Common myeloid progenitor, CD34-positive (primary cell): ENCODE measurements at regions not wholly inside any gene's neighbourhood (a gene's known extent, or its start where the extent isn't known, plus 50 kb on each side); places are given as distances from the start of the nearest gene placed in this dataset.

Experiments
- CTCF ChIA-PET: fragments of 350-600 bp; sonication (Branson Sonifier 250); formaldehyde crosslinking; loops from one replicate; lab custom pipeline; 2021; ENCODE audit warnings: antibody characterized with exemption; lab: Charles Lee
- POLR2A ChIA-PET: fragments of 350-600 bp; sonication (Branson Sonifier 250); formaldehyde crosslinking; loops from one replicate; lab custom pipeline; 2021; ENCODE audit warnings: antibody characterized with exemption; lab: Charles Lee
- DNase-seq, 3 donors: peaks; one replicate each; pipeline versions ENCODE4 v3.0.0 to v3.0.0-alpha.2; 2013
- H3K27ac ChIP-seq, 2 experiments: 1 replicate in 1 of 2; 2 replicates in 1 of 2; pipeline ENCODE4 v1.7.0; 2013; ENCODE audit warnings: inconsistent platforms in 2 of 2, low read length in 2 of 2, mild to moderate bottlenecking in 2 of 2, low read depth in 1 of 2, moderate library complexity in 1 of 2; ENCODE audit not compliant: severe bottlenecking in 2 of 2, insufficient read depth in 1 of 2, poor library complexity in 1 of 2
- H3K27me3 ChIP-seq, 5 experiments: replicated peaks in 2 of 5; 1 replicate in 3 of 5; 2 replicates in 2 of 5; pipeline versions ENCODE4 v1.6.1 to v1.7.0; 2013; ENCODE audit warnings: low read length in 4 of 5, mild to moderate bottlenecking in 2 of 5, moderate library complexity in 2 of 5, inconsistent platforms in 1 of 5; ENCODE audit not compliant: insufficient read depth in 5 of 5, control insufficient read depth in 4 of 5
- H3K36me3 ChIP-seq, 4 experiments: 1 replicate in 2 of 4; 2 replicates in 2 of 4; pipeline versions ENCODE4 v1.6.1 to v1.7.0; 2013; ENCODE audit warnings: low read length in 3 of 4, control low read depth in 1 of 4, mild to moderate bottlenecking in 1 of 4; ENCODE audit not compliant: control insufficient read depth in 4 of 4, insufficient read depth in 4 of 4
- H3K4me1 ChIP-seq, 4 experiments: 1 replicate in 3 of 4; 2 replicates in 1 of 4; pipeline versions ENCODE4 v1.6.1 to v1.7.1; 2013; ENCODE audit warnings: low read length in 3 of 4, mild to moderate bottlenecking in 3 of 4, control low read depth in 1 of 4, inconsistent platforms in 1 of 4, moderate library complexity in 1 of 4; ENCODE audit not compliant: control insufficient read depth in 4 of 4, insufficient read depth in 4 of 4; ENCODE audit errors: control extremely low read depth in 1 of 4
- H3K4me3 ChIP-seq, 7 experiments: 1 replicate in 4 of 7; 2 replicates in 3 of 7; pipeline versions ENCODE4 v1.5.1 to v1.7.0; 2013; ENCODE audit warnings: mild to moderate bottlenecking in 7 of 7, low read length in 6 of 7, moderate library complexity in 6 of 7, inconsistent platforms in 2 of 7, low read depth in 2 of 7, control low read depth in 1 of 7; ENCODE audit not compliant: insufficient read depth in 4 of 7, control insufficient read depth in 1 of 7; ENCODE audit errors: extremely low read depth in 1 of 7
- H3K9me3 ChIP-seq, 5 experiments: 1 replicate in 4 of 5; 2 replicates in 1 of 5; pipeline versions ENCODE4 v1.6.1 to v1.7.1; 2013; ENCODE audit warnings: low read length in 4 of 5, mild to moderate bottlenecking in 2 of 5, inconsistent platforms in 1 of 5, low read depth in 1 of 5, moderate library complexity in 1 of 5; ENCODE audit not compliant: control insufficient read depth in 4 of 5, insufficient read depth in 2 of 5; ENCODE audit errors: control extremely low read depth in 1 of 5
- WGBS: methylation state at CpG from one replicate; pipeline ENCODE4 v1.1.5; 2013; ENCODE audit not compliant: insufficient coverage; 5-methylcytosine and 5-hydroxymethylcytosine counted together

- Histone ChIP-seq H3K9me3 (no peaks in the 10 kb centered on the region), H3K27me3 (no peaks in the 10 kb centered on the region), H3K36me3 (peaks cover 7 to 55% (median 31%) of the 10 kb centered on the region in 4 experiments), H3K4me1 (peaks cover 0 to 19% (median 17%) of the 10 kb centered on the region in 4 experiments), H3K27ac (no peak overlapping the region), H3K4me3 (no peak overlapping the region)
- DNase-seq: no peak
- ChIA-PET CTCF (interaction anchor here (0.8 to 1.4 kb wide), 3 partner anchors 12 to 16 kb away, joined by 3 to 5 read pairs (median 4); no protein-coding TSS in a partner anchor), POLR2A (no interaction called here)
- WGBS: 93% methylated on average over 23 of the region's 23 CpGs
Observed at GRCh38 chr12:124448241-124448954, 119.0 kb downstream of the NCOR2 start.

- H3K36me3 ChIP-seq: peaks cover 7 to 69% (median 40%) of the 10 kb centered on the region in 4 experiments
Observed at GRCh38 chr12:124446364-124446763, 121.0 kb downstream of the NCOR2 start.

GRCh38 chr12:124445826-124446225 lies 121.6 kb downstream of the NCOR2 start:
- H3K36me3 ChIP-seq: peaks cover 7 to 69% (median 41%) of the 10 kb centered on the region in 4 experiments
- CTCF ChIA-PET: interaction anchor here (1.3 kb wide), 1 partner anchor 10 kb away, joined by 3 read pairs; no protein-coding TSS in a partner anchor
- over 99% methylated on average over 8 of the region's 8 CpGs for WGBS

More at GRCh38 chr12:124446364-124446763, 121.0 kb downstream of the NCOR2 start:
- Histone ChIP-seq H3K4me3 (no peak overlapping the region), H3K4me1 (peaks cover 0 to under 1% (median 0%) of the 10 kb centered on the region in 4 experiments), H3K27me3 (no peaks in the 10 kb centered on the region), H3K9me3 (no peaks in the 10 kb centered on the region), H3K27ac (no peak overlapping the region)
- POLR2A ChIA-PET: no interaction called here
- no peak for DNase-seq
- 100% methylated on average over 2 of the region's 2 CpGs for WGBS
- CTCF ChIA-PET: interaction anchor here (1.0 to 1.3 kb wide), 2 partner anchors 11 to 15 kb away, joined by 3 read pairs; no protein-coding TSS in a partner anchor

GRCh38 chr12:124445121-124445718 lies 122.2 kb downstream of the NCOR2 start:
- Histone ChIP-seq H3K4me1 (no peaks in the 10 kb centered on the region), H3K27ac (no peak overlapping the region), H3K36me3 (peaks cover 7 to 67% (median 39%) of the 10 kb centered on the region in 4 experiments), H3K27me3 (no peaks in the 10 kb centered on the region), H3K9me3 (no peaks in the 10 kb centered on the region), H3K4me3 (no peak overlapping the region)
- ChIA-PET CTCF (no interaction called here), POLR2A (no interaction called here)
- DNase-seq: no peak
- WGBS: 96% methylated on average over 32 of the region's 39 CpGs

More at GRCh38 chr12:124445826-124446225, 121.6 kb downstream of the NCOR2 start:
- DNase-seq: no peak
- no peaks in the 10 kb centered on the region for H3K4me1 ChIP-seq
- no peak overlapping the region for H3K4me3 ChIP-seq
- no peak overlapping the region for H3K27ac ChIP-seq
- POLR2A ChIA-PET: no interaction called here
- no peaks in the 10 kb centered on the region for H3K9me3 ChIP-seq
- no peaks in the 10 kb centered on the region for H3K27me3 ChIP-seq

GRCh38 chr12:124443931-124444712 lies 123.3 kb downstream of the NCOR2 start:
- no peak for DNase-seq
- 91% methylated on average over 6 of the region's 9 CpGs for WGBS
- Histone ChIP-seq H3K27ac (no peak overlapping the region), H3K4me3 (no peak overlapping the region), H3K27me3 (no peaks in the 10 kb centered on the region), H3K9me3 (no peaks in the 10 kb centered on the region), H3K4me1 (no peaks in the 10 kb centered on the region), H3K36me3 (peaks cover 7 to 57% (median 35%) of the 10 kb centered on the region in 4 experiments)
- POLR2A ChIA-PET: no interaction called here
- CTCF ChIA-PET: interaction anchor here (1.1 to 1.6 kb wide), 2 partner anchors 10 to 16 kb away, joined by 4 to 7 read pairs; no protein-coding TSS in a partner anchor

GRCh38 chr12:124442772-124443445 lies 124.5 kb downstream of the NCOR2 start:
- H3K9me3 ChIP-seq: no peaks in the 10 kb centered on the region
- no peak overlapping the region for H3K27ac ChIP-seq
- DNase-seq: no peak
- H3K27me3 ChIP-seq: no peaks in the 10 kb centered on the region
- H3K4me1 ChIP-seq: no peaks in the 10 kb centered on the region
- peaks cover 3 to 45% (median 30%) of the 10 kb centered on the region in 4 experiments for H3K36me3 ChIP-seq
- no peak overlapping the region for H3K4me3 ChIP-seq
- ChIA-PET CTCF (interaction anchor here (1.1 to 1.7 kb wide), 3 partner anchors 11 to 75 kb away, joined by 3 to 7 read pairs (median 4); no protein-coding TSS in a partner anchor), POLR2A (no interaction called here)
- 97% methylated on average over 28 of the region's 29 CpGs for WGBS
